ENCODE measurements at regions not wholly inside any gene's neighbourhood (a gene's known extent, or its start where the extent isn't known, plus 50 kb on each side); places are given as distances from the start of the nearest gene placed in this dataset.

DNA sequence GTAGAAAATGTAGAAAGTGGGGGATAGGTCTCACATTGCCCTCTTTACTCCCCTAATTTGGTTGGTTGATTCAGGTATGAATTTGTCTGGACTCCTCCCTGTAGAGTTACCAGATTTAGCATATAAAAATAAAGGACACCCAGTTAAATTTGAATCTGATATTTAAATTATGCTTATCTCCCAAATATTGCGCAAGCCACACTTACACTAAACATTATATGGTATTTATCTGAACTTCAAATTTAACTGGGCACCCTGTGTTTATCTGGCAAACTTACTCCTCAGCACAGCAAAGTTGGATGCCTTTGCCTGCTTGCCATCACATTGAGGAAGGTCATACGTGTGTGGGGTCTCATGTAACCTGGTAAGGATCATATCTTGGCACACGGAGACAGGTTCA is 882.4 kb upstream of the FAM98A start:
- no peak for DNase-seq (ENCODE audit: low spot score)

DNA sequence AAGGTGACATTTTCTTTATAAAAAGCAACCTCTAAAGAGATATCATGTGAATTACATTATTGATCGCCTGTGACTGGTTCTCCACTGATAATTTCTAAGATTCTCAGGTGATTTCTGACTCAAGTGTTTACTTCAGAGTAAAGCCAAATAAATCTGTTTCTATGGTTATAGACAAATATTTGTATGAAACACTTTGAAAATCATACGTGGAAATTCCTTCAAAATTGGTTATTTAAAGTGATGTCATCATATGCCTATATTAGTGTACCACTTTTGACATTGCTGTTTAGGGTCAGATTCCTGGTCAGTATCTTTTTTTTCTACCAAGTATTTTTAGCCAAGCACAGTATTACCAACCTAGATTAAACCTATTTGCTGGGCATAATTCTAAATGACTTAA is 881.3 kb upstream of the FAM98A start:
- DNase-seq (ENCODE audit: low spot score), result no peak

DNA sequence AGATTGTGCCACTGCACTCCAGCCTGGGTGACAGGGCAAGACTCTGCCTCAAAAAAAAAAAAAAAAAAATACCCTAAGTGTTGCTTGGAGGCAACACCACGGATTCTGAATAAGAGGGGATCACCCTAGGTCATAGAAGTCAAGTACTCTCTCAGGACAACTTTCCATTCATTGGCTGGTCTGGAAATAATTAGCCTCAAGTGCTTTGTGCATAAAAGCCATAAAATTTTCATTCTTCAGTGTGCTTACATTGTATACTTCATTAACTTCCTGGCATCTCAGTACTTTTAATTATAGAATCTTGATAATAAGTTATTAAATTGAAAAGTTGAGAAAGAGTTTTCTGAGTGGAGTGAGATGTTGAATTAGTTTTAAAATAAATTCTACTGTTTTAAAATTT is 876.1 kb upstream of the FAM98A start:
- DNase-seq (ENCODE audit: low spot score), result no peak

DNA sequence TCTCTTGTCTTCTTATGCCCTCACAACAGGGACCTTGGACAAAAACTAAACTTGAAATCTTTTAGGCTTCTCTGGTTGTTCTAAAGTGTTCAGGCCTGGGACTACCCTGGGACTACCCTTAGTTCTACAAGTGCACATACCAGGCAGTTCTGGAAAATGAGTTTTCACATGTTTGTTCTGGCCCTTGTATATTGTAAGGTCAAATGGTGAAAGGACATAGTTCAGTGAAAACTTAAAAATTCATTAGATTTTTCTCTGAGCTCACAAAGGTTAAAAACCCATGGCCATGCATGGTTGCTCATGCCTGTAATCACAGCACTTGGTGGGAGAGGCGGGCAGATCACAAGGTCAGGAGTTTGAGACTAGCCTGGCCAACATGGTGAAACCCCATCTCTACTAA is 875.5 kb upstream of the FAM98A start:
- no peak for DNase-seq (ENCODE audit: low spot score)

DNA sequence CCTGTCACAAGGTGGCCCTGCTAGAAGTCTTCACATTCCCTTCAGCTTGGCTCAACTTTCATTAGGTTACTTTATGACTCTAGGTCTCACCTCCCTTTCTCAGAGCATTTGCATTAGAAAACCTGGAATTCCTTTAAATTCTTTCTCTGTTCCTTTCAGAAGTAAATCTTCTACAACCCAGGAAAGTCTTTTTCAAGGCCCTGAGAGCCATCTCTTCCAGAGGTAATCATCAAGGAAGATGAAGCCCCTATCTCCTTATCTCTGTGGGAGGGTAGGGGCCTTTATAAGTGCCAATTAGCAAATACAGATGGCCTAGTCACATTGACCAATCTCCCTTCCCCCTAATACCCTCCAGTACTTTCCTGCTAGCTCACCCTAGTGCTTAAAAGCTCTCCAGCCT is 848.0 kb upstream of the FAM98A start:
- no peak for DNase-seq (ENCODE audit: low spot score)

DNA sequence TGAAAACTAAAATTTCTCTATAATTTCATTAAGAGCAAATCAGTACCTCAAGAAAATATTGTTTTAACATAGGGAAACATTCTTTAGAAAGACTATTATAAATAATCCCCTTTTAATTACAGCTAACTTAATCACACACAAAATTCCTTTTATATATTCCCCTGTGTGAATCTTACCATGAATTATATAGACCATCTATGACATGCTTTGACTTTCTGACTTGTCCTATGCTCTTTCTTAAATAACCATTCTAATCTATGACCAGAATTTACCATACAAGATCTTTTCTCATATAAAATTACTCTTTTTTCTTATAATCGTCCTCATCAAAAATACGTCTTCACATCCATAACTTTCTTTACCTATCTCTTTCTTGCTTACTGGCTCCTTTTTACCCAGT is 824.2 kb upstream of the FAM98A start:
- DNase-seq (ENCODE audit: low spot score), result no peak

DNA sequence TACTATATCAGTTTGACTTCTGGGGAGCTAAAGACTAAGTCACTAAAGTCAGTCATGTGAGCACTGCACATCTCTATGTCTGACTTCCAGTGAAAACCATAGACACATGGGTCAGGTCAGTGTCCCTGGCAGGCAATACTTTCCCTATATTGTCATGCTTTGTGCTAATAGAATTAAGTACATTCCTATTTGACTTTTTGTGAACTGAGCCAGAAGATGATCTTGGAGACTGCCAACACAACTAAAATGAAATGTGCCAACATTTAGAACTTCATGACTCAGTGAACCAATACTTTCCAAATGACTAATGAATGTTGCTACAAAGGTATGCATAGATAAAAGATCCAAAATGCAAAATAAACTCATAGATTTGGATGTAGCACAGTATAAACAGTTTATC is 820.8 kb upstream of the FAM98A start:
- DNase-seq (ENCODE audit: low spot score), result no peak

DNA sequence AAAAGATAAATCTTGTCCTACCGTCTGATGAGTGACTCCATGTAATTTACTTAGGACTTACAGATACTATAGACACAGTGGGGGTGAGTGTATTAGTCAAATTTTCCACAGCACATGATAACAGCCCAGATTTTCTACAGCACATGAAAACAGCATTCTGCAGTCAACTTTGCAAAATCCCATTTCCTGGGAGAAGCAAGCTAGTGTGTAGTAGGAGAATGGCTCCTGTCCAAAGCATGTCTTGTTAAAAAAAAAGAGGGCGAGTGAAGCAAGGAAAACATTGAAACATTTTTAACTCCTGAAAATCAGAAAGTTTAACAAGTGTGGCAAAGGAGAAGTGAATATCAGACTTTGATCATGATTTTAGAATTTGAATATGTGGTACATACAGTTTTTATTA is 817.8 kb upstream of the FAM98A start:
- no peak for DNase-seq (ENCODE audit: low spot score)

DNA sequence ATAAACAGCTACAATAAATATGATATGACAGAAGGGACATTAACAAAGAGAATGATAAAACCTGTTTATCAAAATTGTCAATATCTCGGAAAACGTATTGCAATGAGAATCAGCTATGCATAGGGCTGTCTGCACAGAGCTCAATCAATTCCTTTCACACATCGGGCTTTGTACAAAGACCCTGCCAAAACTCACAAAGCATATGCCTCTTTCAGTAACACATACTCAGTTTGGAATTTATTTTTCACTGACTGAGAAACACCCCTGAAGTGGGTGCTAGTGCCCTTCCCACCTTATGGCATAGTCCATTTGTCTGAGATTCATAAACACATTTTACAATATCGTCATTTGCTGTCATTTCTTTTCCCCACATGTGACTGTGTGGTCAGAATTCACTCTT is 815.8 kb upstream of the FAM98A start:
- DNase-seq (ENCODE audit: low spot score), result no peak

DNA sequence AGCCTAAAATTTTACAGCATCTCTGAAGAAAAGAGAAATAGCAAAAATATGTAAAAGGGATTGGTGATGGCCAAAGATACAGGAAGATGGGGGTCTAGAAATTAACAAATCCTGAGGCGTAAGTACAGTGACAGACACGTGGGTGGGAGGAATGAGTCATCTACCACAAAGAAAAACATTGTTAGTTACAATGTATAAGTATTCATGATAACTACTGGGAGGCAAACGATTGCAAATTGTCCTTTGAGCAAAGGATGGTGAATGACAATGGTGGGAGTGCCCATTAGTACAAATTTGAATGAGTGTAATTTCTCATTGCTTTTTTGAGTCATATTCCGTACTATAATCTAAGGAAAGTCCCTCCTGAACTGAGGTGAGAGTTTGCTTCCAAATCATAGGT is 809.0 kb upstream of the FAM98A start:
- no peak for DNase-seq (ENCODE audit: low spot score)

DNA sequence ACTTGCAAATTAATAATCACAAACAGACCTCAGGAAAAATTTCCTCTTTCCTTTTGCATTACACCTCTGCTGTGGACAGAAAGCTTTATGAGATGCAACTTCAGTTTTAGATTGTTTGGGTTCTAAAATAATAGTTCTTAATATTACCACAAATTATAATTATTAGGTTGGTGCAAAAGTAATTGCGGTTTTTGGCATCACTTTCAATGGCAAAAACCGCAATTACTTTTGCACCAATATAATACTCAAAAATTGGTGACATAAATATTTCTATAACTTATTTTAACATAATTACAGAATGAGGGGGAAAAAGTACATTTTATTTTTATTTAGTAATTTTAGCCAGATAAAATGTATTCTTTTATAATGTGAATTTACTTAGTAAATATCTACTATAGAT is 804.4 kb upstream of the FAM98A start:
- DNase-seq (ENCODE audit: low spot score), result no peak

DNA sequence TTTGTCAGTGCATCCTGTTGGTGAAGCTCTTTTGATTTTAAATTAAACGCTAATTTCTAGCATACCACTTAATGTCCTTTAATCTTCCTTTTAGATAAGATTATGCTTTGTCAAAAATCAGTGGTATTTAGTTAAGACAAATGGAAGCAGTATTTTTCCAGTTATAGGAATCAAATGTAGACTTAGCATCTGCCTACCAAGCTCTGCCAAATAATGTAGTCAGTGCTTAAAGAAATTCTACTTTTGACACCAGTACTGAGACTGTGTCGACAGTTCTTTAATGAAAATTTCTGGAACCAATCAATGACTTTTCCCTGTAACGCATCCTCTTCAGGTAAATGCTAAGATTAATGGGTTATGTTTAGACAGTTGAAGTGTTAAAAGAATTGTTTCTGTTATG is 803.3 kb upstream of the FAM98A start:
- no peak for DNase-seq (ENCODE audit: low spot score)

DNA sequence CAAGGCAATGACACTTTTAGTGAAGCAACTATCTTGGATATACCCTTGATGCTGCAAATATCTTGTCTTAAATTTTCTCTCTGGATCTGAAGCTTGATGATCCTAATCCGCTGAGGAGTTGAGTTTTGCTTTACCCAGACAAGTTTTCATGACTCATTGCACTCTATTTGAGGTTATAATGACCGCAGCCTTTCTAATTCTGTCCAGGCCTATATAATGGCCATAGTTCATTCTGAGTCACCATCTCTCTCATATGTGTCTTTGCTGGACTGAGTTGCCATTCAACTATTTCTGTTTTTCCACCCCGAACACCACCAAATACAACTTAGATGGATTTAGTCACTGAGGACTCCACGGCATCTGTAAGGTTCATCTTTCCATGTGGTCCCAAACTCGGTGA is 802.1 kb upstream of the FAM98A start:
- no peak for DNase-seq (ENCODE audit: low spot score)

DNA sequence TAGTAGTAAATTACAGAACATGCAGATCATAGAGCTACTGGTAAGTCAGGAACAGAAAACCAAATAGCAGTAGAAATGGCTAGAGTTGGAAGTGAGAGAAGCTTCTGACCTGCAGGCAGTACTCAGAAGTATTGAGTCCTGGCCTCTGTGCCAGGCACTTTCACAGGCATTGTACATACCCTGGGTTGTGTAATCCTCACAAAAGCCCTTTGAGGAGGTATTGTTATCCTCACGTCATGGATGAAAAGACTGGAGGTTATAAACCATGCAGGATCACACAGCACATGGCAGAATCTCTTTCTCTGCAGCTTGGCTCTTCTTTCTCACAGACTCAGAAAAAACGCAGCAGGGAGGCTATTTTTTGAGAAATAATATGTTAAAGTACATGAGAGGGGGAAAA is 789.3 kb upstream of the FAM98A start:
- no peak for DNase-seq (ENCODE audit: low spot score)

DNA sequence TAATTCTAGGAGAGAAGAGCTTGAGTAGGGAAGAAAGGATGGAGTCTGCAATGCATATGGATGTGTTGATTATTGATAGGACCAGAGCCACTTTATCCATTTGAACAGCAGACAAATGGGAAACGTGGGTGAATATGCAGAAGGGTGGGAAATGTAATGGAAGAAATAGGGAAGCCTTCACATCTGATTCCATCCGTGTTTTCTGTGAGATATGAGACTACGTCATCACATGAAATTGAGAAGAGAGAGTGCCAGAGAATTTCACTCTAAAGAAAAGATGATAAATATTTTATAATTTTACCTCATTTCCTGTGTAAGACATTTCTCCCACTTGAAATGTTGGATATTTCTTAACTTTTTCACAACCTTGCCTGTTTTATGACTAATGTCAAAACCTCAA is 788.4 kb upstream of the FAM98A start:
- DNase-seq (ENCODE audit: low spot score), result no peak

DNA sequence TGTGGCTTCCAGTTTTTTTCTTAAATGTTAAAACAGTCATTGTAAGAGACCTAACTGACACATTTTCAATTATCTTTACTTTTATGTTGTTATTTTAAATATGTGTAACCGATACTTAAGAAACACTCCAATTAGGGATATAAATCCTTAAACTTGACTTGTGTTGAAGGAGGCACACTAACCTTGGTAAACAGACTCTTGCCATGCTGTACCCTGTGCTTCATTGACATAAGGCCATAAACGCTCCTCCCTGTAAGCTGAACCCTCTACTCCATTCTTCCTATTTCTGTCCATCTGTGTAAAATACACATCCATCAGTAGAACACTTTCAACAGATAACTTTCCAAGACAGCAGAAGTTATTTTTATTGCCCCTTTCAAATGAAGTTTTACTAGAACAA is 780.5 kb upstream of the FAM98A start:
- DNase-seq (ENCODE audit: low spot score), result no peak

DNA sequence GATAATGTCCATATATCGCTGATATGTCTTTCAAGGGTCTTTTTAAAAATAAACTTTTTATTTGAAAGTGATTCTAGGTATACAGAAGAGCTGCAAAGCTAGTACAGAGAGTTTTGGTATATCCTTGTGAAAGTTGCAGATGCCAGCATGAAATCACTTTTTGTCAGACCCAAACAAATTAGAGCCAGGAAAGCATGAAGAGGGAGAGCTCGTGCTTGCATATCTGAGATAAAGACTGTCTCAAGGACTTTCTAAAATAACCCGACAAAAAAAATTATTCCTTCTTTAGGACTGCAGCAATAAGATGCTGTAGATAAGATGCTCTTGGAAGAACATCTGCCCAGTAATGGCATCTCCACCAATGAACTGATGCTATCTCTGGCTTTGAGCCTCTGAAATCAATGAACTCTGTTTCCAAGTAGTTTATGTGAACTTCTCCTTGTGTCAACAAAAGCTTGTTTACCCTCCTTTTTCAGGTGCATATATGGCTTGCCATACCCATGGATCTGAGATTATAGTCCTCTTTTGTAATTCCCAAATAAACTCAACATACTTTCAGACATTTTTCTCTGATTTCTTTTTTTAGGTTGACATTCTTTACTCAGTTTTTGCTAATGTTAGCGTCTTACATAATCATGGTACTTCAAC is 774.6 kb upstream of the FAM98A start:
- DNase-seq (ENCODE audit: low spot score), result no peak

DNA sequence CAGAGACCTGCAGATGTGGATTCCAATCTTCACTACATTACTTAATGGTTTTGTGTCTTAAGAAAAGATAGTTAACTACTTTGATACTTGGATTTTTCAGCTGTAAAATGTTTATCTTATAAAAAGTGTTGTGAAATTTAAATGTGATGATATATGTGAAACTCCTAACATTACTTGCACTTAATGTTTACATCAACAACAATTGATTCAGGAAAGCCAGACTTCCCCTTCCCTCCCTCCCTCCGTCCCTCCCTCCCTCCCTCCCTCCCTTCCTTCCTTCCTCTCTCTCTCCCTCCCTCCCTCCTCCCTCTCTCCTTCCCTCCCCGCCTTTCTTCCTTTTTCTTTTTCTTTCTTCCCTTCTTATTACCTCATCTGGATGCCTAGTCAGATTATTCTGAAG is 773.9 kb upstream of the FAM98A start:
- no peak for DNase-seq (ENCODE audit: low spot score)

DNA sequence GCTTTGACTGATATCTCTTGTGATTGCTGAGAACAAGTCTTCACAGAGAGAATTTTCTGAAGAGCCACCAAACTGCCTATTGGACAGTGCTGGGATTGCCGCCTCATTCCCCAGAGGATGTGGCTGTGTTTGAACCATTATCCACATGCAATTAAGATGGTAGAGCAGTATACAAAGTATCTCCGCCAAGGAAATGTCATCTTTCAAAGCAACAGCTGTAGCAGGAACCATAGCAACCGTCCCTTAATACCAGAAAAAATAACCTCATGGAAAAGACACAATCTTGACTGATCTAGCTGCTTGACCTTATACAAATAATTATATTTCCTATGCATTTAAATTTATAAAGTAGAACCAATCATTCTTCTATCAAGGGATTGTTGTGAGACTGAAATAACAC is 772.6 kb upstream of the FAM98A start:
- no peak for DNase-seq (ENCODE audit: low spot score)

DNA sequence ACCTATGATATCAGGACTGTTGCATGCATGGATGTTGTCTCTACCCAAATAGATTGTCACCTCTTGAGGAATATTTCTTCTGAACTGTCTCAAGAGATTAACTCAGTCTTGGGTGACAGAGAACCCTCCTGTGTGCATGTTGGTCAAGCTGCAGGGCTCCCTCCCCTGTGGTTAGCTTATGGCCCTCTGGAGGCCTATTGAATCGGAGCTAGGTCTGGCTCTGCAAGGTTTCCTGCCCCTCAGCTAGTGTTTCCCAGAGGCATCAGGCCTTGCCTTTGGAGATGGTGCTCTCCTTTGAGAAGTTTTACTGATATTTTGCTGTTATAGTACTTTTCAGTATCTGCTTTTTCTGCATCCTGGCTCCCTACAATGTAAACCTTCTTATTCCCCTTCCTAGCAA is 769.2 kb upstream of the FAM98A start:
- no peak for DNase-seq (ENCODE audit: low spot score)

DNA sequence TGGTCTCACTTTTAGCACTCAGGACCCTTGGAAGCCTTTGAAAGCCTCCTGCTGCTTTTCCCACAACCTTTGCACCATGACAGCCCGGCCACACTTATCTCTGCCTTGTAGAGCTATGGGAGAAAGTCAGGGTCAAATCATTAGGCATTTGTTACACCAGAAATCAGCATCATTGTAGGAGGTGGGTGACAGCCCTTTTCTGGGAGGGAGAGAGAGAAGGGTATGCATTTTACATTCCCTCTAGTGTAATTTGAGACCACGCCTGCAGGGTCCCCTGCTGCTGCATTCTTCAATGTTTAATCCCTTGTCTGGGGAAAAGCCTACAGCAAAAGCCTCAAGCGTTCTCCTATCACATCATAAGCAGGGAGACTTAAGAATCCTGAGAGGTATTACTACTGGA is 766.8 kb upstream of the FAM98A start:
- no peak for DNase-seq (ENCODE audit: low spot score)

DNA sequence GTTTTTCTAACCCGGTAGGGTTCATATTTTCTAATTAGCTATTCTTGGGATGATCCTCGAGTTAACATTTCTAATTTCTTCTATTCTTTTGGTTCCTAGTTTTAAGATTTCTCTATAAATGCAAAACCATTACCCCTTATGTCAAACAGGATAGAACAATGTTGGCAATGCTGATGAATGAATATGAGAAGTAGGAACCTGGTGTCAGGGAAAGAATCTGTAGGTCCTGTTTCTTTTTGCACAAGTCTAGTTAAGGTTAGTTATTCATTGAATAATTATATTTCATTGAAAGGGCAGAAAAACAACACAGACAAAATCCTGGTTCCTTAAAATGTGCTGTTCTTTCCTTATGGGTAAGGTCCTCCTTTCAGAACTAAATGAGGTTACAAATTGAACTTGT is 766.4 kb upstream of the FAM98A start:
- DNase-seq (ENCODE audit: low spot score), result no peak

DNA sequence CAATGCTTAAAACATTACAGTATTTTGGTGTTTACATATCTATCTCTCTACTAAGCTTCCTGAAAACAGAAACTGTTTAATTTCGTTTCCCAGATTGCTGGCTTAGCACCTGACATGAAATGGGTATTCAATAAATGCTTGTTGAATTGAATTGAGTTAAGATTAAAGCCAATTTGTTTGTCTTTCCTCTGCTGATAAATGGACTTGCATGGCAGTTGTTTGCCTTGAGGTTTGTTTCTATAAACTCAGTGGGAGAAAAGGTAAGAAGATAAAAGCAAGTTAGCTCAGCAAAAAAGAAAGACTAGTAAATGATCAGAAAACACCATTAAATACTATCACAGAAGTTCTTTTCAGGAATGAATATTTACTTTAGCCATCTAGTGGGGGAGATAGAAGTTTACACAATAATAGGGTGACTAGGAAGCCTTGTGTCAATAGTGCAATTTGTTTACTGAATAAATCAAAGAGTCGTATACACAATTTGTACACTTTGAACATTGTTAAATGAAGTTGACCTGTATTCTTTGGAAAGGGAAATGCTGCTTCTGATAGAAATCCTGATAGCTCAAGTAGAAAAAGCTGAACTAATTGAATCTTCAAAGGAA is 754.5 kb upstream of the FAM98A start:
- DNase-seq (ENCODE audit: low spot score), result no peak

DNA sequence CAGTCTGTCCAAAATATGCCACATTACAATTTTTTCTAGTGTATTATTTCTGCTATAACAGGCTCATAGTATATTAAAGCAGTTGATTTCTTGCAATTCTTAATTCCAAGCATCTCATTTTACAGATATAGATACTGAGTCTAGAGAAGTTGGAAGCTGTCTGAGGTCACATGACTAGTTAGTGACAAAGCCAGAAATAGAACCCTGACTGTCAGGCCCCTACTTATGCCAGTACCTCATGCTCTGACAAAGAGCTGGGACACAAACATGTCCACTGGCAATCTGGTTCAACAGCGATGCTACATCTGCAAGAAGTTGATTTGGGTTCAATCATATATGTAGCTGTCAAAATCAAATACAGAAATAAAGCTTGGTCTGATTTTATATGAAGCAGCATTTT is 750.4 kb upstream of the FAM98A start:
- no peak for DNase-seq (ENCODE audit: low spot score)

Data from mesenteric fat pad (tissue), 1 donor.